ENCODE measurements at regions not wholly inside any gene's neighbourhood (a gene's known extent, or its start where the extent isn't known, plus 50 kb on each side); places are given as distances from the start of the nearest gene placed in this dataset.
A peak's percentile ranks its signal among the peaks of the same experiment; 100 is the strongest.
"Not testable (repeated sequence)": the region's sequence is repeated elsewhere in the genome, so short reads cannot be mapped to it uniquely, and the experiment has no call there.

GRCh38 chr2:64814007-64814406 lies 160.3 kb upstream of the SERTAD2 start:
- no peak for TF ChIP-seq CTCF (IDR thresholded peaks at IDR 0.05; ENCODE audit: insufficient read depth, low read depth, low read length, missing control alignments)
- no peak overlapping the region for H3K4me3 ChIP-seq (ENCODE audit: low read depth, low read length)
- no peak for DNase-seq (ENCODE audit: low read depth)

- H3K4me3 ChIP-seq (ENCODE audit: low read depth, low read length); DNase-seq (ENCODE audit: low read depth): not testable (repeated sequence)
Measured at GRCh38 chr2:64816526-64816925, 162.8 kb upstream of the SERTAD2 start.

- no peak for DNase-seq (ENCODE audit: low read depth)
- no peak for TF ChIP-seq CTCF (IDR thresholded peaks at IDR 0.05; ENCODE audit: insufficient read depth, low read depth, low read length, missing control alignments)
Measured at GRCh38 chr2:64817453-64817852, 163.7 kb upstream of the SERTAD2 start.

GRCh38 chr2:64818664-64819060 lies 164.9 kb upstream of the SERTAD2 start:
- no peak for TF ChIP-seq CTCF (IDR thresholded peaks at IDR 0.05; ENCODE audit: insufficient read depth, low read depth, low read length, missing control alignments)
- no peak for DNase-seq (ENCODE audit: low read depth)
- no peak overlapping the region for H3K4me3 ChIP-seq (ENCODE audit: low read depth, low read length)

More at GRCh38 chr2:64817453-64817852, 163.7 kb upstream of the SERTAD2 start:
- H3K4me3 ChIP-seq (ENCODE audit: low read depth, low read length), result no peak overlapping the region

- H3K4me3 ChIP-seq (ENCODE audit: low read depth, low read length), result peak overlapping the region; percentile 51; the same call in 1 of the 2 replicates
- DNase-seq (ENCODE audit: low read depth), result peak; percentile 24
- no peak for TF ChIP-seq CTCF (IDR thresholded peaks at IDR 0.05; ENCODE audit: insufficient read depth, low read depth, low read length, missing control alignments)
Measured at GRCh38 chr2:64819361-64819760, 165.6 kb upstream of the SERTAD2 start.

GRCh38 chr2:64819774-64820688 lies 166.3 kb upstream of the SERTAD2 start:
- H3K4me3 ChIP-seq (ENCODE audit: low read depth, low read length), result peak overlapping the region; percentile 51
- peak; percentile 87 for DNase-seq (ENCODE audit: low read depth)

More at GRCh38 chr2:64819774-64820688, 166.3 kb upstream of the SERTAD2 start:
- TF ChIP-seq CTCF (IDR thresholded peaks at IDR 0.05; ENCODE audit: insufficient read depth, low read depth, low read length, missing control alignments), result no peak
